ENCODE measurements at regions not wholly inside any gene's neighbourhood (a gene's known extent, or its start where the extent isn't known, plus 50 kb on each side); places are given as distances from the start of the nearest gene placed in this dataset.

DNA sequence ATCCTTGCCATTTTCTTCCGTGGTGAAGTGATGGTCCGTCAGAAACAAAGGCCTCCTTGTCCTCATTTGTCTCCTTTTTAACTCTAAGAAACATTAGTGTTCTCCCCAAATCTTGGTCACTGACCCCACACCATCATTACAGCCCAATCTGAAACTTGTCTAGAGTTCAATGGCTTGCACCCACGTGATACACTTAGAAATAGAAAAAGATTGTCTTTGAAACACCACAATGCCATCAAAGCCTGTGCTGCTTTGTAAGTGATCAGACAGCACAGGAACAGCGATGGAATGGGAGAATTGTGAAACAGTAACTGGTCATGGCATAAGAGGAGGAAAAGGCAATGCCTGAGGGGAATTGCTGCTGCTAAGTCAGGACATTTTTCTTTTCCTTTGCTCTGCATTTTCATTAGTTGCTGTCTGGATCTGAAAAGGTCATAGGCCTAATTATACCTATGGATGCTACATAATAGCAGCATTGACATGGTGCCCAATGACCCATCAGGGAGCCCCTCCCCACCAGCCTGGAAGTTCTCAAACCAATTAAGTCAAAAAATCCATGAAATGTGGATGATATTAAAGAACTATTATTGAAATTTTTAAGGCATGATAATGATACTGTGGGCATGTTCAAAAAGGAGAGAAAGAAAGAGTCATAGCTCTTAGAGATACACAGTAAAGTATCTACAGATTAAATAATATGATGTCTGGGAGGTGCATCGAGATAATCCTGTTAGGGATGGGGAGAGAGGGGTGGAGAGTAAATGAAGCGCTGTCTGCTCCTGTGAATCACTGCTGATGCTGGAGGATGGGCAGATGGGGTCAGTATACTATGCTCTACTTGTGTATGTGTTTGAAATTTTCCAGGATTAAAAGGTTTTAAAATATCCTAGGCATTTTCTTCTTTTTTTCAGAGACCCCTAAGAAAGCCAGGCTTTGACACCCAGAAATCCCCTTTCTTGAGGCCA is 83.6 kb downstream of the ENC1 start:
- H3K27me3 ChIP-seq (ENCODE audit: insufficient read depth, low read length): no peaks in the 10 kb centered on the region
- H3K27ac Mint-ChIP-seq: no peak overlapping the region
- H3K9me3 Mint-ChIP-seq: peaks cover 0 to 2% (median 0%) of the 10 kb centered on the region in 8 donors
- no peak overlapping the region for H3K4me3 ChIP-seq (ENCODE audit: low read length in 2 of 2)
- H3K4me1 ChIP-seq (ENCODE audit: insufficient read depth, low read length): no peaks in the 10 kb centered on the region
- H3K27ac ChIP-seq (ENCODE audit: low read depth, low read length): no peak overlapping the region
- POLR2A ChIA-PET (ENCODE audit: partially characterized antibody): no interaction called here
- no peaks in the 10 kb centered on the region for H3K36me3 ChIP-seq (ENCODE audit: insufficient read depth, low read length)
- H3K9me3 ChIP-seq (ENCODE audit: control insufficient read depth in 1 of 2, low read length in 2 of 2): no peaks in the 10 kb centered on the region
- H3K27me3 Mint-ChIP-seq: peaks cover 2 to 7% of the 10 kb centered on the region in 2 donors
- intact Hi-C loops (cut with micrococcal nuclease): no loop called here
- no peak for DNase-seq
- CTCF ChIA-PET (ENCODE audit: partially characterized antibody): no interaction called here
- H3K4me1 Mint-ChIP-seq: no peaks in the 10 kb centered on the region
- no peaks in the 10 kb centered on the region for H3K36me3 Mint-ChIP-seq
- H3K4me3 Mint-ChIP-seq: no peak overlapping the region

GRCh38 chr5:74556006-74556405 is 84.5 kb downstream of the ENC1 start:
- Mint-ChIP-seq H3K36me3 (no peaks in the 10 kb centered on the region), H3K27me3 (peaks cover 2 to 7% of the 10 kb centered on the region in 2 donors), H3K9me3 (peaks cover 0 to 2% (median 0%) of the 10 kb centered on the region in 8 donors), H3K4me1 (no peaks in the 10 kb centered on the region), H3K27ac (no peak overlapping the region), H3K4me3 (no peak overlapping the region)
- Histone ChIP-seq H3K4me3 (ENCODE audit: low read length in 2 of 2) (no peak overlapping the region), H3K4me1 (ENCODE audit: insufficient read depth, low read length) (no peaks in the 10 kb centered on the region), H3K27ac (ENCODE audit: low read depth, low read length) (no peak overlapping the region), H3K27me3 (ENCODE audit: insufficient read depth, low read length) (no peaks in the 10 kb centered on the region), H3K9me3 (ENCODE audit: control insufficient read depth in 1 of 2, low read length in 2 of 2) (no peaks in the 10 kb centered on the region), H3K36me3 (ENCODE audit: insufficient read depth, low read length) (no peaks in the 10 kb centered on the region)
- POLR2A ChIA-PET (ENCODE audit: partially characterized antibody): no interaction called here
- intact Hi-C loops (cut with micrococcal nuclease): no loop called here
- no peak for DNase-seq
- CTCF ChIA-PET (ENCODE audit: partially characterized antibody): no interaction called here

GRCh38 chr5:74552101-74552500 is 88.4 kb downstream of the ENC1 start:
- CTCF ChIA-PET (ENCODE audit: partially characterized antibody): no interaction called here
- no peak overlapping the region for H3K27ac Mint-ChIP-seq
- H3K9me3 Mint-ChIP-seq: peaks cover 0 to 2% (median 0%) of the 10 kb centered on the region in 8 donors

GRCh38 chr5:74550927-74551326 is 89.6 kb downstream of the ENC1 start:
- no peak overlapping the region for H3K4me3 ChIP-seq (ENCODE audit: low read length in 2 of 2)
- H3K27me3 ChIP-seq (ENCODE audit: insufficient read depth, low read length): no peaks in the 10 kb centered on the region
- H3K9me3 ChIP-seq (ENCODE audit: control insufficient read depth in 1 of 2, low read length in 2 of 2): no peaks in the 10 kb centered on the region
- Mint-ChIP-seq H3K4me1 (no peaks in the 10 kb centered on the region), H3K9me3 (peaks cover 0 to 2% (median 0%) of the 10 kb centered on the region in 8 donors), H3K27ac (no peak overlapping the region), H3K36me3 (no peaks in the 10 kb centered on the region), H3K27me3 (peaks cover 0 to 3% of the 10 kb centered on the region in 2 donors), H3K4me3 (no peak overlapping the region)
- CTCF ChIA-PET (ENCODE audit: partially characterized antibody): no interaction called here
- intact Hi-C loops (cut with micrococcal nuclease): no loop called here
- no peak overlapping the region for H3K27ac ChIP-seq (ENCODE audit: low read depth, low read length)
- POLR2A ChIA-PET (ENCODE audit: partially characterized antibody): no interaction called here
- DNase-seq: no peak
- H3K36me3 ChIP-seq (ENCODE audit: insufficient read depth, low read length): no peaks in the 10 kb centered on the region
- no peaks in the 10 kb centered on the region for H3K4me1 ChIP-seq (ENCODE audit: insufficient read depth, low read length)

More at GRCh38 chr5:74552101-74552500, 88.4 kb downstream of the ENC1 start:
- Mint-ChIP-seq H3K4me3 (no peak overlapping the region), H3K36me3 (no peaks in the 10 kb centered on the region), H3K27me3 (peaks cover 0 to 4% of the 10 kb centered on the region in 2 donors), H3K4me1 (no peaks in the 10 kb centered on the region)
- Histone ChIP-seq H3K36me3 (ENCODE audit: insufficient read depth, low read length) (no peaks in the 10 kb centered on the region), H3K27me3 (ENCODE audit: insufficient read depth, low read length) (no peaks in the 10 kb centered on the region), H3K9me3 (ENCODE audit: control insufficient read depth in 1 of 2, low read length in 2 of 2) (no peaks in the 10 kb centered on the region), H3K4me3 (ENCODE audit: low read length in 2 of 2) (no peak overlapping the region), H3K4me1 (ENCODE audit: insufficient read depth, low read length) (no peaks in the 10 kb centered on the region), H3K27ac (ENCODE audit: low read depth, low read length) (no peak overlapping the region)
- DNase-seq: no peak
- POLR2A ChIA-PET (ENCODE audit: partially characterized antibody): no interaction called here
- intact Hi-C loops (cut with micrococcal nuclease): no loop called here

DNA sequence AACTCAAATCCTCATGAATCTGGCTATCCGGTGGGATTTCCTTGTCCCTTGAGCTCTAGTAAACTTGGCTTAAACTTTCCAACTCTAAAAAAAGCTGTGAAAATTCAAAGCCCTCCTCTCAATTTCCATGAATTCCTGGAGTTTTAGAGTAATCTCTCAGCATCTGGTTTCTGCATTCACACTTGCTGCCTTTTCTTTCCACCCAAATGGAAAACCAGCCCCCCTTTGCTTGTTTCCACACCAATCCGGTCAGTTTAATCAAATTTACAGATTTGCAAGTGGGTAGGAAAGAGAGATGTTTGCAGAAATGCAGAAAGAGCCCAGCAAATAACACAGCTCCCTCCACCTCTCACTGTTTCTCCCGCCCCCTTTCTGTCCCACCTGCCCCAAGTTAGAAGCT is 91.1 kb downstream of the ENC1 start:
- Mint-ChIP-seq H3K4me1 (no peaks in the 10 kb centered on the region), H3K27me3 (no peaks in the 10 kb centered on the region), H3K27ac (no peak overlapping the region), H3K9me3 (peaks cover 0 to 2% (median 0%) of the 10 kb centered on the region in 8 donors), H3K4me3 (no peak overlapping the region), H3K36me3 (no peaks in the 10 kb centered on the region)
- no peaks in the 10 kb centered on the region for H3K9me3 ChIP-seq (ENCODE audit: control insufficient read depth in 1 of 2, low read length in 2 of 2)
- ChIA-PET POLR2A (ENCODE audit: partially characterized antibody) (no interaction called here), CTCF (ENCODE audit: partially characterized antibody) (no interaction called here)
- no peaks in the 10 kb centered on the region for H3K4me1 ChIP-seq (ENCODE audit: insufficient read depth, low read length)
- intact Hi-C loops (cut with micrococcal nuclease): no loop called here
- no peak overlapping the region for H3K4me3 ChIP-seq (ENCODE audit: low read length in 2 of 2)
- DNase-seq: no peak
- H3K27me3 ChIP-seq (ENCODE audit: insufficient read depth, low read length): no peaks in the 10 kb centered on the region
- H3K36me3 ChIP-seq (ENCODE audit: insufficient read depth, low read length): no peaks in the 10 kb centered on the region
- no peak overlapping the region for H3K27ac ChIP-seq (ENCODE audit: low read depth, low read length)

DNA sequence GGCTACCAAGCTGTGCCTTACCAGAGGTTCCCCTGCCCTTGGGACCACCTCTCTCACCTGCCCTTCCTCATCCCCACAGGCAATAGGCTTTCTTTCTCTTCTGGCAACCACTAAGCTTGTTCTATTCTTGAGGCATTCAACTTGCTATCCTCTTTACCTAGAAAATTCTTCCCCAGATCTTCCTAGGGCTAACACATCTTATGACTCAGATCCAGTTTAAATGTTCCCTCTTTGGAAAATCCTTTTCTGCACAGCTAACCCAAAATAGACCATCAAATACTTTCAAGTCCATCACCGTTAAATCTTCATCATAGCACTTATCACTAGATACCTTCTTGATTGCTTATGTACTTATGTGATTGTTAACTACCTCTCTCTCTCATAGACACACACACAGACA is 93.7 kb downstream of the ENC1 start:
- Histone ChIP-seq H3K9me3 (ENCODE audit: control insufficient read depth in 1 of 2, low read length in 2 of 2) (no peaks in the 10 kb centered on the region), H3K4me3 (ENCODE audit: low read length in 2 of 2) (no peak overlapping the region), H3K27ac (ENCODE audit: low read depth, low read length) (no peak overlapping the region), H3K4me1 (ENCODE audit: insufficient read depth, low read length) (no peaks in the 10 kb centered on the region), H3K27me3 (ENCODE audit: insufficient read depth, low read length) (no peaks in the 10 kb centered on the region), H3K36me3 (ENCODE audit: insufficient read depth, low read length) (no peaks in the 10 kb centered on the region)
- ChIA-PET POLR2A (ENCODE audit: partially characterized antibody) (no interaction called here), CTCF (ENCODE audit: partially characterized antibody) (no interaction called here)
- H3K4me1 Mint-ChIP-seq: no peaks in the 10 kb centered on the region
- no peak overlapping the region for H3K4me3 Mint-ChIP-seq
- no peak overlapping the region for H3K27ac Mint-ChIP-seq
- no peaks in the 10 kb centered on the region for H3K9me3 Mint-ChIP-seq
- DNase-seq: no peak
- H3K36me3 Mint-ChIP-seq: no peaks in the 10 kb centered on the region
- H3K27me3 Mint-ChIP-seq: peaks cover 0 to 2% of the 10 kb centered on the region in 2 donors
- intact Hi-C loops (cut with micrococcal nuclease): no loop called here

DNA sequence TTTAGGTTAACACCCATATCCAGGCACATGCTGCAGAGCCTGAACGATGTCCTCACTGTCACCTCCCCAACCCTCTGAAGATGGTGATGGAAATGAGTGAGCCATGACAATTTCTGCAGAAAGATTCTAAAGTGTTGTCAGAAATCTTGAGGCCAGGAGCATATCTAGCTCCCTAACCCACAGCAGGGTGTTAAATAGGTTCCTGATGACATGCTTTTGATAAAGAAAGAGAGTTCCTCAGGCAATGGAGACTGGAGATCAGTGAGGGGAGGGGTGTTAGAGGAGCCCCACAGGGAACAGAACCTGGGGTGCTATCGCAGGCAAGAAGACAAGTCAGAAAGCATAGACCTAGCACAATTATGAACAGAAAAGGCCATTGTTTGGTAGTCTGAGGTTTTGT is 95.7 kb downstream of the ENC1 start:
- Histone ChIP-seq H3K9me3 (ENCODE audit: control insufficient read depth in 1 of 2, low read length in 2 of 2) (no peaks in the 10 kb centered on the region), H3K36me3 (ENCODE audit: insufficient read depth, low read length) (no peaks in the 10 kb centered on the region), H3K4me1 (ENCODE audit: insufficient read depth, low read length) (no peaks in the 10 kb centered on the region), H3K27me3 (ENCODE audit: insufficient read depth, low read length) (no peaks in the 10 kb centered on the region), H3K27ac (ENCODE audit: low read depth, low read length) (no peak overlapping the region), H3K4me3 (ENCODE audit: low read length in 2 of 2) (no peak overlapping the region)
- Mint-ChIP-seq H3K36me3 (no peaks in the 10 kb centered on the region), H3K4me3 (no peak overlapping the region), H3K9me3 (no peaks in the 10 kb centered on the region), H3K4me1 (no peaks in the 10 kb centered on the region), H3K27me3 (peaks cover 0 to 2% of the 10 kb centered on the region in 2 donors), H3K27ac (no peak overlapping the region)
- no peak for DNase-seq
- ChIA-PET CTCF (ENCODE audit: partially characterized antibody) (no interaction called here), POLR2A (ENCODE audit: partially characterized antibody) (no interaction called here)
- intact Hi-C loops (cut with micrococcal nuclease): no loop called here

Measured in CD4-positive, alpha-beta memory T cell (primary cell).